GM19395 (cell line): ENCODE measurements at regions not wholly inside any gene's neighbourhood (a gene's known extent, or its start where the extent isn't known, plus 50 kb on each side); places are given as distances from the start of the nearest gene placed in this dataset.

ENCODE experiments used
- ATAC-seq: cut with Tn5 transposase; IDR thresholded peaks from one replicate; pipeline ENCODE4 v1.9.1; 2021; ENCODE audit warnings: mild to moderate bottlenecking, moderate library complexity; ENCODE audit not compliant: unreplicated experiment

- ATAC-seq = no peak
Measured at GRCh38 chr5:82812575-82812974, 264.6 kb downstream of the TMEM167A start.

GRCh38 chr5:82811490-82811889, 265.7 kb downstream of the TMEM167A start:
- ATAC-seq = no peak

DNA sequence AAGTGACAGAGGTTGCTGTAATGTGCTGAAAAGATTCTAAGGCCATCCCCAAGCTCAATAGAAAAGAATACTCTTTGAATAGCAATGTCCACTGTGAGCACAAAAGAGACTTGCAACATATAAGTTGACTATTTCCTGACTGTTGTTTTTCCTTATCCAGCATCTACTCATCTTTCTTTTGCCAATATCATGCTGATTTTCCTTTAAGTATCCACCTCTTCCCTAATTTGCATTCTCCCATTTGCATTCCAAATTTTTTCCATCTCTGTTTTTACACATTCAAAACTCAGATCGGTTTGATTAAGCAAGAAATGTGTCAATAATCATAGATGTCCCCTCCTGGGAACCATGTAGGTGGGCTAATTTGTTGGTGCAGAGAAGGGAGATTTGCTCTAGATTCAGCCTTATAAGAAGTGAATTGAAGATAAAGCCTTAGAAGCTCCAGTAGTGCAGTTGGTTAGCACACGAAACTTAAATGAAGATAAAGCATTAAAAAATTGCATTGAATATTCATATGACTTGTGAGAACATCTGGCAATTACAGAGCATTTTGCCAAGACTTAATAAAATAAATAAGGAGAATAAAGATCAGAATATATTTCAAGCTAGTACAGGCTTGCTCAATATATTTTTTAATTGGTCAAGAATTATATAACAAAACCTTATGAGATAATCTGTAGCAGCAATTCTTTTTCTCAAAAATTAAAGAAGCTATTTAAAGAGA, 267.6 kb downstream of the TMEM167A start:
- no peak for ATAC-seq

DNA sequence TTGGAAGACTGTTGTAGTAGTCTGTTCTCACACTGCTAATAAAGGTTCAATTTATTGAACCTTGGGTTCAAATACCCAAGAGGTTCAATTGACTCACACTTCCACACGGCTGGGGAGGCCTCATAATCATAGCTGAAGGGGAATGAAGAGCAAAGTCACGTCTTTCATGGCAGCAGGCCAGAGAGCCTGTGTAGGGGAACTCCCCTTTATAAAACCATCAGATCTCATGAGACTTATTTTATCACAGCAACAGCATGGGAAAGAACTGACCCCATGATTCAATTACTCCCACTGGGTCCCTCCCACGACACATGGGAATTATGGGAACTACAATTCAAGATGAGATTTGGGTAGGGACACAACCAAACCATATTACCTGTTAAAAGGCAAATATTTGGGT, 268.2 kb downstream of the TMEM167A start:
- no peak for ATAC-seq

GRCh38 chr5:82807021-82807420, 270.2 kb downstream of the TMEM167A start:
- ATAC-seq = no peak

GRCh38 chr5:82806513-82806912, 270.7 kb downstream of the TMEM167A start:
- no peak for ATAC-seq

DNA sequence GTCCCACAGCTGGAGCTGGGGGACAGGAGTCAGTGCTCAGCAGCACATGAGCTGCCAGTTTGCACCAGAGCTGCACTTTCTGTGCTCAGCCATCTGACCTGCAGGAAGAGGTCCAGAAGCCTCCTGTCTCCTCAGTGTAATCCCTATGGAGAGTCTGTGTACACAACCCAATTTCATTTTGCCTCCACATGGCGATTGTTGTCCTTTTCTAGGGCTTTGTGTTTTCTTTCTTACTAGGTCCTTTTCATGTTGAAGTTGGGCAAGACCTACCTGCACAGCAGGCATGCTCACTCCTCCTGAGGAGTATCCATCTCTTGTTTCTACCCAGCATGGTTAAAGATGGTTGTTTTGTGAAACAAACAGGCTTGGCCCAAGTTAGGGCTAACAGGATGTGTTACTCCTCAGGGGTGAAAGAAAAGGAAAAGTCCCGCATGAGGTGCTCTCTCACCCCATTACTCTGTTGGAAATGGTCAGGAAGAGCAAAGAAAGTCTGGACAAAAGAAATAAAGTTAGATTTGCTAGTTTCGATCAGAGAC, 273.0 kb downstream of the TMEM167A start:
- no peak for ATAC-seq

- peak; percentile 55 for ATAC-seq
Measured at GRCh38 chr5:82802954-82803353, 274.2 kb downstream of the TMEM167A start.

DNA sequence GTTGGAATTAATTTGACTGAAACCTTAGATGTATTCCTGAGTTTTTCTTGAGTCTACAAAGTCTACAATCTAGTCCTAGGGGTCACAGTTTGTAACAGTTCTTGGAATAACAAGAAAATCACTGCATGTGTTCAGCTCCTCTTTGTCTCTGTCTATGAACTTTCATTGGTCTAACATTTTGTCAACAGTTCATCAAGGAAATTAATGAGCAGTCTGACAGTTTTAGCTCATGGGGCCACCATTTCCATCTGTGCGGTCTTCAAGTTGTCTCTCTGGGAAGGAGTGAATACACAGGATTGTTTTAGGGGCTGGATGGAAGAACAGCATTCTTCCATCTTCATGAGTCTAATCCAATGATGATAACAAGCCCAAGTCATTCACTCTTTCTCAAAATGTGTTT, 276.4 kb downstream of the TMEM167A start:
- ATAC-seq = no peak

DNA sequence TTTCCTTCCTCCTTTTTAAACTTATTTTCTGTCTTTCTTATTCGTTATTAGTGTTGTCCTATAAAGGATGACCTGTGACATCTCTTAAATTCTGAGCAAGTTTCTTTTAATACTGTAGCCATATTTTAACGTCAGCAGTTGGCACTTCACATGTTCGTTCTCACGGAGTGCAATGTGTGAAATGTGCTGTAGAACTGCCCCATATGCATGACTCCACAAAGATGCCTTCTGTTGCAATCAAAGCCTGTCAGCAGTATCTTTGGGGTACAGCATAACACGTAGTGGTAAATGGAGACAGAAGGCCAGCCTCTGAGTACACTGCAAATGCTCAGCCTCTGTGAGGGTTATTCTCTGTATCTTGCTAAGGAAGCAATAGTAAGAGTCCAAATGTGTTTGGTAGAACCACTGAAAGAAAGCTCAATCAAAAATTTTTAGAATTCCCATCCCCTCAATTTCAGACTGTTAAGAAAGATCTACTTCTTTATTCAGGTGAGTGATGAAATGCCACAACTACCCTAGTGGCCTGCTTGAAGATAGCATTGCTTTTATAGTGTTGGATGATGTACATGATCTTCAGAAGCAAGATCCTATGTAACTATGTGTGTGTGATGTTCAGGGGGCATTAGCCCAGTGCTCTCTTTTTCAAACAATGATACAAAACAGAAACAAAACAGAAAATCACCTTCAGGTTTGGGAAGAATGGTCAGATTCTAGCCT, 277.7 kb downstream of the TMEM167A start:
- no peak for ATAC-seq

DNA sequence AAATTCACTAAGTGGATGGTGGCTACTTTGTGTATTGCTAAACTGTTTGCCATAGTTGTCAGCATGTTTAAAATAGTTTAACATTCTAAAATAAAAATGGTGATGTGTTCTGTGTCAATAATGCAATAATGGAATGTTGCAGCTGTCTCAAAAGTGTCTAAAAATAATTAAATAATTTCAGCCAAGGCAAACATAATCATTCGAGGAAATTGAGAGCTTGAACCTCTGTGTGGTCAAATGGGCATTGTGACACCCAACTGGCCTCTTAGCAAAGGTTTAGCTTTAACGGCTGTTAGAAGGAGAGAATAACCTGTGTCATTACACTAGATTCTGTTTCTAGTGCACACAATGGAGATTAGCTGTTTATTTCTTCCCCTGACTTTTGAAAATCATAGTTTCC, 278.5 kb downstream of the TMEM167A start:
- no peak for ATAC-seq

DNA sequence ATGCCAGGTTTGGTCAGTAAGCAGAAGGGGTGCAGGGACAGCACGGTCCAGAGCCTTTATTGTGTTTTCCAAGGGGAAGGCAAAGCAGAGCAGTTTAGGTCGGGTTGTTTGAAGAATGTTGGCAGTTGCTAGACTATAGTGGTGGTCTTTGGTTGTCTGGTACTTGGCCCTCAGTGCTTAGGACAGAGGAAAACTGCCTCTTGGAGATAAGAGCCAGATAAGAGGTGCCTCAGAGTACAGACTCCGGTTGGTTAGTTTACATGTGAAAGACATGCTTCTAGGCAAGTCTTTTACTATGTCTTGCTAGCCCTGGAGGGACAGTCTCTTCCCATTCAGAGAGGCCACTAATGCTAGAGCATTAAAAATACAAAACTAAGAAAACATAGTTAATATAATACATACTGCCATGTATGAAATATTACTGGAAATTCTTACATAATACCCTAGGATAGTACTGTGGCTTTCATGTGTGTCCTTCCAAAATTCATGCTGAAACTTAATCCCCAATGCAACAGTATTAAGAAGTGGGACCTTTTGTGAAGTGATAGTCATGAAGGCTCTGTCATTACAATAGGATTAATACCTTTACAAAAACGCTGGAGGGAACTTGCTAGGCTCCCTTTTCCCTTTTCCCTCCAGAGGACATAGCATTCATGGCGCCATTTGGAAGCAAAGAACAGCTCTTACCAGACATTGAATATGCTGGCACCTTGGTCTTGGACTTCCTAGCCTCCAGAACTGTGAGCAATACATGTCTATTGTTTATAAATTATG, 280.4 kb downstream of the TMEM167A start:
- ATAC-seq = no peak

DNA sequence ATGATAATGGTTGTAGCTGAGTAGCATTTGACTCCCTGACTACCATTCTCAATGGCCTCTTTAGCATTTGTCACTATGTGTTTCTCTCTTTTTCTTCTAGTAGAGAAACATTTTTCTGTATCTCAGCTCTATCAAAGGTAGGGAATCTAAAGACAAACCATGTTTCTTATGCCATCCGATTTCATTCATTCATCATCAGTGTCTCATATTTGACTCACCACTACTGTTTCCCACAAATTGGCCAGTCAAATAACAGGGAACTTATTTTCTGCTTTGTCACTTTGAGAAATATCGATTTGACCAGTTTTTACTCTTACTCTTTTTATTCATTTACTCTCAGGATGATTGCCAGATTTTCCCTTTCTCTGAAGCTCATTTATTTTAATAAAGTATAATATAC, 282.3 kb downstream of the TMEM167A start:
- ATAC-seq = no peak

- no peak for ATAC-seq
Measured at GRCh38 chr5:82793808-82794419, 283.3 kb downstream of the TMEM167A start.

DNA sequence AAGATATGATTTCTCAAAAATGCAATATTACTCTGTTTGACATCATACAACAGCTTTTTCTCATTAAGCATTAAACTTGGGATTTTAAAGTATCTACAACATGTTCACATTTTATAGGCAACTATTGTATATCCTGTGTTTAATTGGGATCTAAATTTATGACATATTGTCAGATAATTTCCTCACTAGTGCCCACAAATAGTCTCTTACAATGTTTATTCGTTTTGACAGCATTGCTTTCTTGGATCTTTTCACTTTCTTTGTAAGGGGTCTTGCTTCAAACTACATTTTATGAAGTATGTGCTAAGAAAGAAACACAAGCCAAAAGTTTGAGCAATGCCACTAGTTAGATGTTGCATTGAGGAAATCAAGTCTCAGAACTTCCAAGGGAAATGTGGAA, 285.1 kb downstream of the TMEM167A start:
- ATAC-seq = no peak

GRCh38 chr5:82789095-82789494, 288.1 kb downstream of the TMEM167A start:
- no peak for ATAC-seq

- no peak for ATAC-seq
Measured at GRCh38 chr5:82786748-82787147, 290.4 kb downstream of the TMEM167A start.

DNA sequence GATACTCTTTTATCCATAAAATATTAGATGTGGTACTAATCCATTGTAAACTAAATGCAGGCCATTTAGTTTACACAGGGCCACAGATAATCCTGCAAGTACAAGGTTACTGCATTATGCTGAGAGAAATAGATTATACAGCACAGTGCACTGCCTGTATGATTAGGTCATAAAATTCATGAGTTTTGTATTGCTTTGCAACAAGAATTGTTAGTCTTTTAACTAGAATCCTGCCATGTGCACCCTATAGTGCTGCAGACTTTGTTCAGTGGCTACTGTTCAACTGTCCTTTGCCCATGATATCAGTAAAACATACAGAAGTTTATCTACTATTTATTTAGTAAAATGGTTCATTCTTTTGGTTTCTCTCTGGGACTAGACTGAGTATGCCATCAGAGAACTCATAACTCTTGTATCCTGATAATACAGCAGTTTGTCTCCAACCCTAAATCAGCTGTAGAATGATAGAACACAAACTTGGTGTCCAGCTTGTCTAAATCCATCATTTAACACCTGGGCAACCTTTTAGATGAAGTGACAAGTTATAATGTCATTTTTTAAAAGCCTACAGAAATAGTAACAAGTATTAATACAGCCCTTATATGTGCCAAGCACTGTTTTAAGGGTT, 291.2 kb downstream of the TMEM167A start:
- ATAC-seq = no peak

- ATAC-seq = no peak
Measured at GRCh38 chr5:82785456-82785855, 291.7 kb downstream of the TMEM167A start.

- ATAC-seq = no peak
Measured at GRCh38 chr5:82784521-82784920, 292.7 kb downstream of the TMEM167A start.

GRCh38 chr5:82777106-82777505, 300.1 kb downstream of the TMEM167A start:
- no peak for ATAC-seq
